ENCODE measurements at regions not wholly inside any gene's neighbourhood (a gene's known extent, or its start where the extent isn't known, plus 50 kb on each side); places are given as distances from the start of the nearest gene placed in this dataset.

DNA sequence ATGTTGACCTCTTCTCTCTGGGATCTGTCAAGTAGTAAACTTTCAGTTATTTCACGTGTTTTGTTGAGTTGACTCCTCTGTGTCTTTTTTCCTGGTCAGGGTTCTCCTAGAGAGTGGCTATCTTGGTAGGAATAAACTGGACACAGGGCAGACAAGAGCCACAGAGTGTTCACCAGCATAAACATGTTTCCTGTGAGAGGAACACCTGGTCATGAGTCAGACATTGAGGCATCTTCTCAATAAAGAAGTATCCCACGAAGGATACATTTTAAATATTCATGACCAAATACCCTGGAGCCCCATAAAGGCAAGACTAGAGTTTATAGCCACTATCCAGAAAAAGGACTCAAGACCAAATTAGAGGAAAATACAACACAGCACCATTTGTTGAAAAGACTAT lies 269.7 kb upstream of the ZNF521 start:
- DNase-seq, result no peak

GRCh38 chr18:25621144-25621543 lies 269.2 kb upstream of the ZNF521 start:
- no peak for DNase-seq

DNA sequence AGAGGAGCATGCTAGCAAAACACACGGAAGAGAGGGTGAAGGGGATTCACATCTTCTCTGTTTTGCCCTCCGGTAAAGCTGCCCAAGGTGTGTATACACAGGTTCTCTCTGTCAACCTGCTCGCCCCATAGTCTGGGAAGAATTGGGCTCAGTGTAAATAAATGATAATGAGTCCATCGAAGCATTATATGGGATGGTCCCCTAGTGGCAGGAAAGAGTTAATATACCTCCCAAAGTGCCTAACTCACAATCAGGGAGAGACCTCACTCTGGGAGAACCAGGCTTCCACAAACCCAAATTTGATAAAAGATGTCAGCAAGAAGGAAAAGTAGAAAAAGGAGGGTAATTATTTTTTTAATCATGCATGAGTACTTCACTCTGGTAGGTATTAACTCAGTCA lies 262.2 kb upstream of the ZNF521 start:
- no peak for DNase-seq

DNA sequence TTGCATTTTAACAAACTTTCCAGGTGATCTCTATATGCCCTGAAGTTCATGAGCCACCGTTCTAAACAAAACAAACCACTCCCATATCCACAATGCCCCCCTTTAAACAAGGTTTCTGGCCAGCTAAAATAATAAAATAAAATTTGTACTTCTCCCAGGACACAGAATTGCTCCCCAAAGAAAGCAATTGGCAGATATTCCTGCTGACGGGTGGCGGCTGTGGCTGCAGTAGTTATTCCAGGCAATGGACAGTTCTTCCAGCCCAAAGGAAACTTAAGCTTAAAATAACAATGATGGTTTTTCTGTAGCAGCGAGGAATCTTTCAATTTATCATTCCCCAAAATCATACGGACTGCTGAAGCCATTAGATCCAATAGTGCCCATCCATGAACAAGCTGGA lies 260.5 kb upstream of the ZNF521 start:
- no peak for DNase-seq

DNA sequence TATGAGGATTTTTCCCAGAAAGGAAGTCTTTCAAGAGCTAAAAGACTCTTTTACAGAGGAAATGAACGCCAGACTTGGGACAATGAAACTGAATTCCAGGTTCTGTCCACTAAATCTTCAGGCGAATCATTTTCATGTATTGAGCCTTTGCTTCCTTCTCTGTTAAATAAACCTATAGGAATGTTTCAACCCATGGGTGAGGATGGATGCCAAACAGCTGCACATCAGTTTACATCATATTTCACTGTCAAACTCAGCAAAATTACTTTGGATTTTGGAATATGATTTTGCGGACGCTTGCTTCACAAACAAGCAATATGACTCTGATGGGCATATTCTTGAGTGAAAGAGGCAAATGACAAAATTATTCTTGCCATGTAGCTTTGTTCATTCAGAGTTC lies 256.1 kb upstream of the ZNF521 start:
- no peak for DNase-seq

GRCh38 chr18:25604894-25605597 lies 253.1 kb upstream of the ZNF521 start:
- no peak for DNase-seq

DNA sequence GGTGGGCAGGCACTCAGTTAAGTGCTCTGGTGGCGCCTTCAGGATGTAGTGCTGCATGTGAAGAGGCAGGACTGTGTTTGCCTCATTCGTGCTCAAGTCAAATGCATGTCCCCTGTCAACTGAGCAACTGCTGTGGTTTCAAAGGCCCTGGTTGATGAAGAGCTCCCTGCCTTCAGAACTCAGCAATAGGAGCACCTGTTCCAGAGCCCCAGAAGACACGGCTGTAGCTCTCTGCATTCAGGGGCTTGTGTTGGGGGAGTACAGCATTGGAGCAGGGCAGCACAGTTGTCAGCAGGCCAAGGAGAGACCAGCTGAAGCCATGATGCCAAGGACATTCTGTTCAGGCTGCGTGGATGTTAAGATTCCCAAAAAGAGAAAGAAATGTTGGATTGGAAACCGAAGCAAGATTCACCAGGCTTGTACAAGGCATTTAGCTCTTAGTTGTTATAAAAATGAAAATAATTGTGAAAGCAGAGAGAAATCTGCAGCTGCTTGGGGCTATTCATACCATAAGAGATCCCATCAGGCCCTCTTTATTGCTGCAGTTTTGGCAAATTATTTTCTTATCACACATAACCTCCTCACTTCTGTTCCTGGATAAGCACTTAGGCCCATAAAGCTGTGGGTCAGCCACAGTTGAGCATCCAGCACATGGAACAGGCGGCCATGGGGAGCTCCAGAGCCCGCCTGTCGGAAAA lies 252.4 kb upstream of the ZNF521 start:
- DNase-seq, result no peak

DNA sequence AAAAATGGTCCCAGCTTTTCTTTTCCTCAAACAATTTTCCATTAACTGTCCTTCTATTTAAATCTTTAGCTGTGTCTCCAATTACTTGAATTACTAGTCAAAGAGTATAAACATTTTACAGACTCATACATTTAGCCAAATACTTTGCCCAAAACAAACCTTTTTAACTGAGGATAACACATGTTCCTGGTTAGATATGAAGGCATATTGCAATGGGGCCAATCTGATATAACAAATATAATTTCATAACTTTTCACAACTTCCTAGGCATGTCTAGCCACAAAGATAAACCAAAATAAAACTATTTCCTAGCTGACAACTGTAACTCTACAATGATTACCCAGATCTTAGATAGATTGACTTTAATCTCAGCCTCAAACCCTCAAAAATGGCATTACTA lies 247.5 kb upstream of the ZNF521 start:
- DNase-seq, result no peak

GRCh38 chr18:25597476-25597875 lies 245.5 kb upstream of the ZNF521 start:
- no peak for DNase-seq

- DNase-seq, result no peak
Measured at GRCh38 chr18:25595274-25596060, 243.5 kb upstream of the ZNF521 start.

DNA sequence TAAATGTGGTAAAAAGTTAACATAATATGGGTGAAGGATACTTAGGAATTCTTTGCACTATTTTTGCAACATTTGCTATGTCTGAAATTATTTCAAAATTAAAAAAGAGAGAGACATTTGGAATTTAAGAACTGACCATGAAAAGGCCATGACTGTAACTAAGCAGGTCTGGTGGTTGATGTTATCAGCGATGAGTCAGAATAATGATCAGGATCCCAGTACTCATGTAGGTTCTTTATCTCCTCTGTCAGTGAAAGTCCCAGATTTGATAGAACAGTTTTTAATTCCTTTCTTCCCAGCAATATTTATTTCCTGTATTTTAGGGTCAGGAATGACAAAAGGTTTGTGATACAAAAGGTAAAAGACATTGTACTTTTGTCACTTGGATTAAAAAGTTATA lies 242.4 kb upstream of the ZNF521 start:
- no peak for DNase-seq

GRCh38 chr18:25592804-25593360 lies 240.9 kb upstream of the ZNF521 start:
- DNase-seq, result no peak

DNA sequence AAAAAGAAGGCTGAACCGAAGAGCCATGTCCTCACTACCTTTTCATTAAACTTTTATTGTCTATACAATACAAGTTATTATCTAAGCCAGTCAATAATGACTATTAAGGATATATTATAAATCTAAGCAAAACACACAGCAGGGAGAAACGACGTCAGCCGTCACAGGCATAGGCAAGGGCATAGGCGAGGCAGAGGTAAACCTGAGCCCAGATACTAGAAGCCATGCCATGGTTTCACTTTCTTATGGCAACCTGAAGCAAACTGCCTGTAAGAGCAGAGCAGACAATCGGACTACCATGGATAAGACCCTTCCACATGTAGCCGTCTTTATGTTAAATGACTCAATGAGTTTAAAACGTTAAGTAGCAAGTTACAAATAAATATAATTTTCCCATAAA lies 238.5 kb upstream of the ZNF521 start:
- no peak for DNase-seq

DNA sequence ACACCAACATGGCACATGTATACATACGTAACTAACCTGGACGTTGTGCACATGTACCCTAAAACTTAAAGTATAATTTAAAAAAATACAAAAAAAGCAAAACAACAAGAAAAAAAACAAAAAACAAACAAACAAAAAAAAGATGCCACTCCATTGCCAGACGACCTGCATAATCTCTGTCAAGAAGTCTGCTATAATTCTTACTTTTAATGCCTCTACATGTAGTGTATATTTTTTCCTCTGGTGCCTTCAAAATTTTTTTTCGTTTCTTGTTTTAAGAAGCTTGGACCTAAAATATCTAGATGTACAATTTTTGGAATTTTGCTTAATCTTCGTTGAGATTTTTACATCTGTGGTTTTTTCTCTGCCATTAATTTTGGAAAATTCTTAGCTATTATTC lies 235.6 kb upstream of the ZNF521 start:
- DNase-seq, result no peak

- DNase-seq, result no peak
Measured at GRCh38 chr18:25568986-25569385, 217.0 kb upstream of the ZNF521 start.

DNA sequence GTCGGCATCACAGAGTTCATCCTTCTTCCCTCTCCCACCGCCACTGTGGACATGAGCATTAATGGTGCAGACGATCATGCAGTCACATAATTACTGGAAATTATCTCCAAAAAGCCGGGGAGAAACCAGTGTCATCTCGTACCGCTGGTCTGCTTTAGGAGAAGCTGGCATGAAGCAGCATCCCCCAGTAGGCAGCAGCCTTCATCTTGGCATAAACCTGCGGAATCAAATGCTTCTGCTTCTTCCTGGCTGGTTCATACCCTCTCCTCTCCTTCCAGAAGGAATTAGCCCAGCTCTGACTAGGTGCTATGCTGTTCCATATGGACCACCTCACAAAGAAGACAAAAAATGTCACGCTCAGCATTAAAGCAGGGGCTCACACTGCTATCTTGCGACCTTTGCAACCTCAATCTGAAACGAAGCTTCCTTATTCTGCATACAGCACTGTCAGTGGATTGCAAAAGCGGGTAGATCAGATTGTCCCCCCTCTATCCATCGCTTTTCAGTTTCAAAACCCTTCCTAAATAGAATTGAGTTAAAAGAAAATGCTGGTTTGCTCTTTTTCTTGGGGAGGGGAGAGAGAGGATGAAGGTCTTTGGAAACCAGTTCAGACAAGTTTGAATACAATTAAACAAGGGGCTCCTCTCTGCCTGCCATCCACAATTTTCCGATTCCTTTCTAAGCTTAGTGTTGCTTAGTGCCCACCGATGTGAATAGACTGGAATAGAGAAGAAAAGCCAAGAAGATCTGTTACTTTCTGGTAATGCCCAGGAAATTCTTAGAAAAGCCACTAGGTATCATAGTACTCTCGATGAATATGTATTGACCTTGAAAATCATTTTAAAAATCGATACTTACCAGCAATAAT lies 212.1 kb upstream of the ZNF521 start:
- no peak for DNase-seq

DNA sequence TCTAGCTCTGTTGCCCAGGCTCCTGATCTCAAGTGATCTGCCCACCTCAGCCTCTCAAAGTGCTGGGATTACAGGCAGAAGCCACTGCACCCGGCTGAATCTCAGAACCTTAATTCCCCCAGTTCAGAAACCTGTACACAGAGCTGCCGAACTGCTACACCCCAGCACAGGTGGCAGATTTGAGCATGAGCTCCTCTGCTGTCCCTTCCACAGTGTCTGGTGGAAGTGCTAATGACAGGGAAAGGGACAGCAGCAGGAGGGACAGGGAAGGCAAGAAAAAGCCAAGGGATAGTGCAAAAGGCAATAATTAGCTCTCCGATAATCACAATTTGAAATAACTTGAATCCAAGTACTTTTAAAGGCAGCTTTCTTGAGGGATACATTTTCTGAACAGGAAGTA lies 211.4 kb upstream of the ZNF521 start:
- no peak for DNase-seq

GRCh38 chr18:25561918-25562317 lies 210.0 kb upstream of the ZNF521 start:
- no peak for DNase-seq

DNA sequence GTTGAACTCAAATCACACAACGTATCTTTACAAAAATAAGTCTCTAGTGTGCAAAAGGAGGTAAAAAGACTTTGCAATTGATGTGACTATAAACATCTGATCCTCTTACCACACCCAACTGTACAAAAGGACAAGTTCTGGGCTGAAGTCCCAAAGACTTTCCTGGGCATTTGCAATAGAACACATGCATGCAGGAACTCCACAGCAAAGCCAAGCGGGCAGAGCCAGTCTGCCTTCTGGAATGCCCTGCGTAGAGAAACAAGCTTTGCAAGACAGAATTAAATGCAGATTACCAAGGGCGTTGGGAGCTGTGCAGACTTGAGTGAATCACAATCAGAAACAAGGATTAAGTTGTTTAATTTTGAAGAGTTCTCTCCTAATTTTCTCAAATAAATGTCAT lies 208.4 kb upstream of the ZNF521 start:
- no peak for DNase-seq

DNA sequence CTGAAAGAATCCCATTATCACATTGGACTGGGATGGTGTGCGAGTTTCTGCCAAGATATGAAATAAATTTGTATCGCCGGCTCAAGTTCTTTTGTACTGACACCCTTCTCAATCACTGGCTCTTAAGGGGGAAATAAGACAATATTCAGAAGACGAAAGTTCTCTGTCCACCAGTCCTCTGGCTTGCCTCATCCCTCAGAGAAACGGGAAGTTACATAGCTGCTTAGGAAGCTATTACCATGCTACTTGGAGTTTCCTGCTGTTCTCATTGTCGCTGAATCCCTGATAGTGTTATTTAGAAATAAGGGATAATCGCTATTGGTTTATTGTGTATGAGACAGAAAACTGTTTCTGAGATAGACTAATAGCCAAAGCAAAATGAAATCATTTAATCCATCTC lies 205.0 kb upstream of the ZNF521 start:
- DNase-seq, result no peak

GRCh38 chr18:25553631-25554263 lies 201.8 kb upstream of the ZNF521 start:
- no peak for DNase-seq

All from 8988T (cell line).